Chondrocyte (in vitro differentiated cells): ENCODE measurements at regions not wholly inside any gene's neighbourhood (a gene's known extent, or its start where the extent isn't known, plus 50 kb on each side); places are given as distances from the start of the nearest gene placed in this dataset.

ENCODE experiments used
- DNase-seq: peaks from one replicate; pipeline ENCODE4 v3.0.0; 2021; ENCODE audit warnings: mixed read lengths, low spot score
- H3K27ac Mint-ChIP-seq: one replicate; pipeline ENCODE4 v1.8.0; 2021; ENCODE audit warnings: mild to moderate bottlenecking, moderate library complexity, mixed read lengths; ENCODE audit not compliant: unreplicated experiment
- H3K27me3 Mint-ChIP-seq: 2 replicates; pipeline ENCODE4 v1.8.0; 2021; ENCODE audit warnings: low read depth, mixed read lengths
- H3K36me3 Mint-ChIP-seq: 2 replicates; pipeline ENCODE4 v1.8.0; 2021; ENCODE audit warnings: low read depth, mixed read lengths
- H3K4me1 Mint-ChIP-seq: 2 replicates; pipeline ENCODE4 v1.8.0; 2021; ENCODE audit warnings: low read depth, mild to moderate bottlenecking, mixed read lengths
- H3K4me3 Mint-ChIP-seq: one replicate; pipeline ENCODE4 v1.8.0; 2021; ENCODE audit warnings: mild to moderate bottlenecking, moderate library complexity, mixed read lengths; ENCODE audit not compliant: unreplicated experiment
- H3K9me3 Mint-ChIP-seq: 2 replicates; pipeline ENCODE4 v1.8.0; 2021; ENCODE audit warnings: low read depth, mixed read lengths
- TF ChIP-seq, protein P1 (sequence below): fragments of 200-600 bp; sonication (generic); IDR thresholded peaks from 2 replicates; pipeline ENCODE4 v1.5.0; 2021; ENCODE audit warnings: antibody characterized with exemption, mild to moderate bottlenecking, moderate library complexity

DNA sequence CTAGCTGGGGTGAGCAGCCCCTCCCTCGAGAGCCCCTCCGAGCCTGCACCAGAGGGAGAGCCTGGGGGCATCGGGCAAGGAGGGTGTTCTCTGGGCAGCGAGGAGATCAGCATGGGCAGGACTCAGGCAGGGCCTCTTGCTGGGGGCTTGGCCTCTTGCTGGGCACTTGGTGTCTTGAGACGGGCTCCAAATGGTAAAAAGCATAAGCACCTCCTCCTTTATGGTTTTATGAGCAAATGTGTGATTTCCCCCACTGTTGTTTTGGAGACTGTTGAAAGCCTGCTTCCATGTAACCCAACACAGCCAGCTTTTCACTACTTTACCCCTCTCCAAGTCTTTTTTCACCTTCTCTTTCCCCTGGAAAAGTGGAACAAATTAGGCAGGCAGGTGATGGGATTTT lies 239.3 kb downstream of the TLE3 start:
- Mint-ChIP-seq H3K36me3 (no peaks in the 10 kb centered on the region), H3K9me3 (no peaks in the 10 kb centered on the region), H3K27ac (no peak overlapping the region), H3K4me1 (peaks cover 59% of the 10 kb centered on the region), H3K27me3 (no peaks in the 10 kb centered on the region), H3K4me3 (no peak overlapping the region)
- DNase-seq, result no peak
- TF ChIP-seq, protein P1, sequence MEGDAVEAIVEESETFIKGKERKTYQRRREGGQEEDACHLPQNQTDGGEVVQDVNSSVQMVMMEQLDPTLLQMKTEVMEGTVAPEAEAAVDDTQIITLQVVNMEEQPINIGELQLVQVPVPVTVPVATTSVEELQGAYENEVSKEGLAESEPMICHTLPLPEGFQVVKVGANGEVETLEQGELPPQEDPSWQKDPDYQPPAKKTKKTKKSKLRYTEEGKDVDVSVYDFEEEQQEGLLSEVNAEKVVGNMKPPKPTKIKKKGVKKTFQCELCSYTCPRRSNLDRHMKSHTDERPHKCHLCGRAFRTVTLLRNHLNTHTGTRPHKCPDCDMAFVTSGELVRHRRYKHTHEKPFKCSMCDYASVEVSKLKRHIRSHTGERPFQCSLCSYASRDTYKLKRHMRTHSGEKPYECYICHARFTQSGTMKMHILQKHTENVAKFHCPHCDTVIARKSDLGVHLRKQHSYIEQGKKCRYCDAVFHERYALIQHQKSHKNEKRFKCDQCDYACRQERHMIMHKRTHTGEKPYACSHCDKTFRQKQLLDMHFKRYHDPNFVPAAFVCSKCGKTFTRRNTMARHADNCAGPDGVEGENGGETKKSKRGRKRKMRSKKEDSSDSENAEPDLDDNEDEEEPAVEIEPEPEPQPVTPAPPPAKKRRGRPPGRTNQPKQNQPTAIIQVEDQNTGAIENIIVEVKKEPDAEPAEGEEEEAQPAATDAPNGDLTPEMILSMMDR, result no peak

DNA sequence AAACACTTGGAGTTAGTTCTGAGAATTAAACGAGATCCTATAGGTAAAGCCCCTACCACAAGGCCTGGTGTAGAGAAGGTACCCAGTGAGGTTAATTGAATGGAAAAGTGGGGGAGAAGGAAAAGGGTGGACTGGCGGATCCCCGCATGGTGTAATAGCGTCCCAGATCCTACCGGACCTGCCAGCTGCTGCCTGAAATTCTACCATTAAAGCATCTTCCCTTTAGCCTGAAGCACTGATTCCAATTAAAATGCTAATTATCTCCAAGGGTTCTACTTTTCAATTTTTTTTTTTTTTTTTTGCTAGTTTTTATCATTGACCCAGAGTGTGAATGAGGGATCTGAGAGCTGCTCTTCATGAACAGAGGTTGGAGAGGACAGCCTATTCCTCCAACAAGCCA lies 237.9 kb downstream of the TLE3 start:
- TF ChIP-seq, protein P1, result no peak
- peaks cover 3% of the 10 kb centered on the region for H3K36me3 Mint-ChIP-seq
- no peak overlapping the region for H3K4me3 Mint-ChIP-seq
- H3K4me1 Mint-ChIP-seq, result peaks cover 45% of the 10 kb centered on the region
- DNase-seq, result no peak
- no peak overlapping the region for H3K27ac Mint-ChIP-seq
- H3K27me3 Mint-ChIP-seq, result no peaks in the 10 kb centered on the region
- H3K9me3 Mint-ChIP-seq, result no peaks in the 10 kb centered on the region

DNA sequence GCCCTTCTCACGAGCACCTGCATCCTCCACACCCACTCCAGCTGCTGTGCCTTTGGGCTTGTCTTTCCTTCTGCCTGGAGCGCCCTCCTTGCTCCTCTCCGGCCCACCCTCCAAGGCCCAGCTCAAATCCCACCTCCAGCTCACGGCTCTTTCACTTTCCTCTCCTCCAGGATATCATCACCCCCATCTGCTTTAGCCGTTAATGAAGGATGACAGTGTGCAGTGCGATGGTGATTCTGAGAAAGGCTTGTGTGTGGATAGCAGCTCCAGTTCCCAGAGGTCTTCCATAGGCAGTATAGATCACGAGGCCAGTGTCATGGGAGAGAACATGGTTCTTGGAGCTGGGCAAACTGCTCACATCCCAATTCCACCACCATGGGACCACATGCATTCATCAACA lies 237.4 kb downstream of the TLE3 start:
- H3K36me3 Mint-ChIP-seq, result peaks cover 3% of the 10 kb centered on the region
- no peak for DNase-seq
- TF ChIP-seq, protein P1, result no peak
- H3K27ac Mint-ChIP-seq, result no peak overlapping the region
- H3K27me3 Mint-ChIP-seq, result no peaks in the 10 kb centered on the region
- no peaks in the 10 kb centered on the region for H3K9me3 Mint-ChIP-seq
- no peak overlapping the region for H3K4me3 Mint-ChIP-seq
- peaks cover 40% of the 10 kb centered on the region for H3K4me1 Mint-ChIP-seq

DNA sequence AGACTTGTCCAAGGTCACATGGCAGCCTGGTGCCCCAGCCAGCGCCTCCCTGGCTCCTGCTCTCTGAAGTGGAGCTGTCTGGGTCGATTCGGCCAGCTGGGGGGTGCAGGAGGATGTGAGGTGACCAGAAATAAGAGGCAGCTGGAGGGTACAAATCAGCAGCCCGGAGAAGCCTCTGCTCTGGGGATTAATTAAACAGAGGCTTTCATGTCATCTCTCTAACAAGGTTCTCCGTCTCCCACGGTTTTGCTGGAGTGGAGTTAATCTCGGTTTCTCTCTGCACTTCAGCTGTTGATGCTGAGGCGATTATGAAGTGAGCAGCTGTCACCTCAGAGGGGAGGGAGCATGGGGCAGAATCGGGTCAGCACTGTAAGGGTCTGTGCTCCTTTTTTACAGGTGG lies 236.8 kb downstream of the TLE3 start:
- Mint-ChIP-seq H3K4me3 (no peak overlapping the region), H3K36me3 (peaks cover 3% of the 10 kb centered on the region), H3K9me3 (no peaks in the 10 kb centered on the region), H3K4me1 (peaks cover 34% of the 10 kb centered on the region), H3K27me3 (no peaks in the 10 kb centered on the region), H3K27ac (no peak overlapping the region)
- TF ChIP-seq, protein P1, result no peak
- no peak for DNase-seq

DNA sequence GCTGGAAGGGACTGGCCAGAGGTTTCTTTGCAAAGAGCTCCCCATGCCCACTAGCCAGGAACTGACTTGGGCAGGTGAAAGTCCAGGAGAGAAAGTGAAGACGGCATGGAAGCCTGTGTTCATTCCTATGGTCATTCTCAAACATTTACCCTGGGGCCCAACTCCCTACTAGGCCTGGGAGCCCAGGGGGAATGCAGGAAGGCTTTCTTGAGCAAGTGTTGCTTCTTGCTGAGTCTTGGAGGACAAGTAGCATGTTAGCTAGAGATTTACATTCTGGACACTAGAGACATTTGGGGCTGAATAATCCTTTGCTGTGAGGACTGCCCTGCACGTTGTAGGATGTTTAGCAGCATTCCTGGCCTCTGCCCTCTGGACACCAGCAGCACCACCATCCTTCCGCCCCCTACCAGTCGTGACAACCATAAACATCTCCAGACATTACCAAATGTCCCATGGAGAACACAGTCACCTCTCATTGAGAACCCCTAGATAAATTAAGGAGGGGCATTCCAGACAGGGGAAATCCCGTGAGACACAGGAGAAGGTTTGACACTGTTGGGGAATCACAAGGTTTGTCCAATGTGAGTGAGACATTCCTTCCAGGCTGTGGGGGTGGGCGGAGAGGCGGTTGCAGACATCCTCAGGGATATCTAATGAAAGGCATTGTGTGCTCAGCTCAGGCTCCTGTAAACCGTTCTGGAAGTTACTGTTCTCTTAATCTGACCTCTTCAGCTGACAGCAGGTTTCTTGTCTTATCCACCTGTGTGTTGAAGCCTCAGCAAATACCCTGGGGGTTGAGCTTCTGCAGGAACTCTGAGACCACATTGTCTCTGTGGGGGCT lies 236.2 kb downstream of the TLE3 start:
- TF ChIP-seq, protein P1, result peak; percentile 18
- Mint-ChIP-seq H3K4me1 (peaks cover 28% of the 10 kb centered on the region), H3K36me3 (peaks cover 3% of the 10 kb centered on the region), H3K27me3 (no peaks in the 10 kb centered on the region), H3K9me3 (no peaks in the 10 kb centered on the region), H3K27ac (peak overlapping the region; percentile 64), H3K4me3 (no peak overlapping the region)
- DNase-seq, result no peak
